MCF 10A (cell line): ENCODE measurements at regions not wholly inside any gene's neighbourhood (a gene's known extent, or its start where the extent isn't known, plus 50 kb on each side); places are given as distances from the start of the nearest gene placed in this dataset.

Source experiments
- BruUV-seq: library from RNA; stranded (reverse); fragments of 400-500 nt; replicated peaks from 2 replicates; lab custom pipeline; 2021; lab: Mats Ljungman, UMichigan
- CTCF ChIA-PET: fragments of 300-600 bp; sonication (Branson Sonifier 250); formaldehyde crosslinking; extraction: SDS; loops from one replicate; lab custom pipeline; 2021; ENCODE audit warnings: antibody characterized with exemption, inconsistent platforms; lab: Yijun Ruan, JAX
- POLR2A ChIA-PET: fragments of 300-600, 350-650 bp; sonication (Branson Sonifier 250); formaldehyde crosslinking; extraction: SDS; loops from one replicate; lab custom pipeline; 2020; ENCODE audit warnings: antibody characterized with exemption, inconsistent platforms; lab: Yijun Ruan, JAX
- DNase-seq: peaks from one replicate; pipeline ENCODE4 v3.0.0-alpha.2; 2018; ENCODE audit not compliant: unreplicated experiment
- H3K27ac Mint-ChIP-seq: one replicate; pipeline ENCODE4 v1.8.0; 2022; ENCODE audit warnings: mild to moderate bottlenecking, low read depth, mixed read lengths; ENCODE audit not compliant: unreplicated experiment
- H3K27me3 Mint-ChIP-seq: one replicate; pipeline ENCODE4 v1.8.0; 2022; ENCODE audit warnings: mixed read lengths; ENCODE audit not compliant: insufficient read depth, unreplicated experiment
- H3K36me3 Mint-ChIP-seq: one replicate; pipeline ENCODE4 v1.8.0; 2022; ENCODE audit warnings: mild to moderate bottlenecking, moderate library complexity, mixed read lengths; ENCODE audit not compliant: insufficient read depth, unreplicated experiment
- H3K4me1 Mint-ChIP-seq: one replicate; pipeline ENCODE4 v1.8.0; 2022; ENCODE audit warnings: mixed read lengths; ENCODE audit not compliant: insufficient read depth, unreplicated experiment
- H3K4me3 Mint-ChIP-seq: one replicate; pipeline ENCODE4 v1.8.0; 2022; ENCODE audit warnings: mild to moderate bottlenecking, moderate library complexity, mixed read lengths; ENCODE audit not compliant: unreplicated experiment
- H3K9me3 Mint-ChIP-seq: one replicate; pipeline ENCODE4 v1.8.0; 2022; ENCODE audit warnings: mixed read lengths; ENCODE audit not compliant: unreplicated experiment
- intact Hi-C: fragments of 100-400 bp; cut with micrococcal nuclease; formaldehyde crosslinking; loops from 2 replicates; pipeline ENCODE4 v1.14.1; 2022
- TF ChIP-seq, protein P1 (sequence below): fragments of 200-600 bp; IDR thresholded peaks from one replicate; pipeline ENCODE4 v1.8.0; 2022; ENCODE audit warnings: antibody characterized with exemption, mild to moderate bottlenecking; ENCODE audit not compliant: unreplicated experiment

DNA sequence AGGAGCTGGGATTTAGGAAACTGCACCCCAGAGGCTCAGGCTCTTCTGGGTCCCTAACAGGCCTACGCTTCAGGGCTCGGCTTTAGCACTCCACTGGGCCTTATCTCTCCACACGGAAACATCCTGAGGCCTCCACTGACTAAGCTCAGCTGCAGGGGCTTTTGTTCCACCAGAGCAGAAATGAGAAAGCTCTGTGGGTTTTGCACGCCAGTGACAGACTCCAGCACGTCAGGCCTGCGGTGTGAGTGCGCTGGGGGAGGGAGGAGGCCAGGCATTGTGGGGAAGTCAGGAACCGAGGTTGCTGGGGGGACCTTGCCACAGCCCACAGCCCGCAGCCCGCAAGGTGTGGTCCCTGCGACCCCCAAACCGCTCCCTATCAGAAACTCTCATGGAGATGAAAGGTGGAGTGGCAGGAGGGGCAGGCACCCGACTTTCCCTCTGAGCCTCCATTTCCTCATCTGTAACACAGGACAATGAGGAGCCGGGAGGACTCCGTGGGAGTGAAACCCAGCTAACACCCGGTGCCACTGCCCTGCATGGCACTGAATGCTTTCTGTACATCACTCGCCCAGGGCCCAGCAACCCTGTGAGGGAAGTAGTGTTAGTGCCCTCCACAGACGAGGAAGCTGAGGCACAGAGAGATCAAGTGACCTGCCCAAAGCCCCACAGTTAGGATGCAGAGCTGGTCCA, 106.5 kb downstream of the TPRA1 start:
- TF ChIP-seq, protein P1, sequence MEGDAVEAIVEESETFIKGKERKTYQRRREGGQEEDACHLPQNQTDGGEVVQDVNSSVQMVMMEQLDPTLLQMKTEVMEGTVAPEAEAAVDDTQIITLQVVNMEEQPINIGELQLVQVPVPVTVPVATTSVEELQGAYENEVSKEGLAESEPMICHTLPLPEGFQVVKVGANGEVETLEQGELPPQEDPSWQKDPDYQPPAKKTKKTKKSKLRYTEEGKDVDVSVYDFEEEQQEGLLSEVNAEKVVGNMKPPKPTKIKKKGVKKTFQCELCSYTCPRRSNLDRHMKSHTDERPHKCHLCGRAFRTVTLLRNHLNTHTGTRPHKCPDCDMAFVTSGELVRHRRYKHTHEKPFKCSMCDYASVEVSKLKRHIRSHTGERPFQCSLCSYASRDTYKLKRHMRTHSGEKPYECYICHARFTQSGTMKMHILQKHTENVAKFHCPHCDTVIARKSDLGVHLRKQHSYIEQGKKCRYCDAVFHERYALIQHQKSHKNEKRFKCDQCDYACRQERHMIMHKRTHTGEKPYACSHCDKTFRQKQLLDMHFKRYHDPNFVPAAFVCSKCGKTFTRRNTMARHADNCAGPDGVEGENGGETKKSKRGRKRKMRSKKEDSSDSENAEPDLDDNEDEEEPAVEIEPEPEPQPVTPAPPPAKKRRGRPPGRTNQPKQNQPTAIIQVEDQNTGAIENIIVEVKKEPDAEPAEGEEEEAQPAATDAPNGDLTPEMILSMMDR: no peak
- no TSS peak for BruUV-seq
- H3K4me3 Mint-ChIP-seq: no peak overlapping the region
- CTCF ChIA-PET: interaction anchor here (1.3 kb wide), 1 partner anchor 64 kb away, joined by 6 read pairs; no protein-coding TSS in a partner anchor
- H3K4me1 Mint-ChIP-seq: peaks cover 10% of the 10 kb centered on the region
- no peaks in the 10 kb centered on the region for H3K9me3 Mint-ChIP-seq
- intact Hi-C loops: no loop called here
- H3K27ac Mint-ChIP-seq: no peak overlapping the region
- POLR2A ChIA-PET: interaction anchor here (1.0 kb wide), 1 partner anchor 19 kb away, joined by 3 read pairs; no protein-coding TSS in a partner anchor
- no peaks in the 10 kb centered on the region for H3K27me3 Mint-ChIP-seq
- H3K36me3 Mint-ChIP-seq: no peaks in the 10 kb centered on the region
- DNase-seq: no peak

DNA sequence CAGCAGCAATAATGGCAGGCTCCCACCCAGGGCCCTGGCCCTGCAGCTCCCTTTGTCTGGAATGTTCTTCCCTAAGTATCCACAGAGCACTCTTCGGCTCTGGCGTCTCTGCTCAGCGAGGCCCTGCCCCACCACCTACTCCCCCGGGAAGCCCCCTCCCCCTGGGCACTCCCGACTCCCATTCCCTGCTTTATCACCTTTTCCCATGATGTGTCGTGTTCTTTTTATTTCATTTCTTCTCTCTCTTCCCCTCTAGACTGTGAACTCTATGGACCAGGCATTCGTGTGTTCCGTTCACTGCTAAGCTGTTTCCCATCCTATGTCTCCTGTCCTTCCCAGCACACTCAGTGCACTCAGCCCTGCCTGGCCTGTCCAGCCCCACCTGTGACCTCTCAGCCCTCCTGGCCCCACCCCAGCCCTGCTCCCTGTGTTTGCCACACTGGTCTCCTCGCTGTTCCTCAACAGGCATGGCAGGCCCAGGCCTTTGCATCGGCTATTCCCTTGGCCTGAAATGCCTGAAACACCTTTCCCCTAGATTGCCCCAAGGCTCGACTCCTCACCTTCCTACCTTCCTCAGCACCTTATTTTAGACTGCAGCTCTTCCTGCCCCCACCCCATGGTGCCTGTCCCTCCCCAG, 107.4 kb downstream of the TPRA1 start:
- intact Hi-C loops: no loop called here
- H3K27ac Mint-ChIP-seq: no peak overlapping the region
- TF ChIP-seq, protein P1: no peak
- no peaks in the 10 kb centered on the region for H3K27me3 Mint-ChIP-seq
- H3K4me1 Mint-ChIP-seq: peaks cover 10% of the 10 kb centered on the region
- H3K36me3 Mint-ChIP-seq: no peaks in the 10 kb centered on the region
- H3K4me3 Mint-ChIP-seq: no peak overlapping the region
- DNase-seq: no peak
- no TSS peak for BruUV-seq
- ChIA-PET POLR2A (no interaction called here), CTCF (interaction anchor here (0.8 kb wide), 1 partner anchor 27 kb away, joined by 3 read pairs; no protein-coding TSS in a partner anchor)
- H3K9me3 Mint-ChIP-seq: no peaks in the 10 kb centered on the region

DNA sequence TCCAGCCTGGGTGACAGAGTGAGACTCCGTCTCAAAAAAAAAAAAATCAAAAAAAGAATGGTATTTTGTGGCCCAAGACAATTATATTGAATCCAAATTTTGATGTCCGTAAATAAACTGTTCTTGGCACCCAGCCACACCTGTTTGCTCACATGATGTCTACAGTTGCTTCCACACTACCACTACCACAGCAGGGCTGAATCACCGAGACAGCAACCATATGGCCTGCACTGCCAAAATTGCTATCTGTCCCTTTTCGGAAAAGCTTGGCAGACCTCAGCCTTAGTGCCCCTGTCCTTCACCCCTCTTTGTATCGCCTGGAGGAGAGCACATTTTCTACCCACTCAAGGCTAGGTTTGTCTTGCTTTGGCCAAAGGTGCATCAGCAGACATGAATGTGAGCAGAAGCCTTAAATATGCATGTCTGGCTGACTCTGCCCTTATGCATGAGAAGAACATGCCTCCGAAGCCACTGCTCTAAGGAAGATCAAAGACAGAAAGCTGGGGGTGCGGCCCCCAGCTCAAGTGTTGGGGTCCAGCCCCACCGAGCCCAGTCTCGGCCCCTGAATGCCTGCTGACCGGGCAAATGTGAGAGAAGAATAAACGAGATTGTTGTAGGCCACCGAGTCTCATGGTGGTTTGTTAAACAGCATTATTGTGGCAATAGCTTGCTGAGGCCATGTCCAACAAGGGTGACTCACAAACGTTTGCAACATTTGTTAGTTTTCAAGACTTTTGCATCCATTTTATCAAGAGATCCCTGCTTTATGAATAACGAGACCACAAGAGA, 108.1 kb downstream of the TPRA1 start:
- no TSS peak for BruUV-seq
- Mint-ChIP-seq H3K4me3 (no peak overlapping the region), H3K36me3 (no peaks in the 10 kb centered on the region), H3K9me3 (no peaks in the 10 kb centered on the region), H3K27ac (no peak overlapping the region), H3K27me3 (peaks cover 2% of the 10 kb centered on the region), H3K4me1 (peaks cover 10% of the 10 kb centered on the region)
- TF ChIP-seq, protein P1: no peak
- intact Hi-C loops: no loop called here
- ChIA-PET POLR2A (no interaction called here), CTCF (interaction anchor here (0.8 kb wide), 1 partner anchor 27 kb away, joined by 3 read pairs; no protein-coding TSS in a partner anchor)
- DNase-seq: no peak
